HL-60 (cell line): ENCODE measurements at regions not wholly inside any gene's neighbourhood (a gene's known extent, or its start where the extent isn't known, plus 50 kb on each side); places are given as distances from the start of the nearest gene placed in this dataset.

Source experiments
- DNase-seq, 2 experiments: peaks; one replicate each; pipeline ENCODE4 v3.0.0-alpha.2; 2010 to 2020; ENCODE audit warnings: low read depth in 1 of 2, low spot score in 1 of 2
- H3K27ac ChIP-seq: fragments of 250-450 bp; sonication (Bioruptor Pico); replicated peaks from 2 replicates; pipeline ENCODE4 v1.5.1; 2020; ENCODE audit warnings: mild to moderate bottlenecking, moderate library complexity
- H3K27me3 ChIP-seq: fragments of 250-450 bp; sonication (Bioruptor Pico); 2 replicates; pipeline ENCODE4 v1.5.1; 2021; ENCODE audit warnings: mild to moderate bottlenecking, moderate library complexity; ENCODE audit not compliant: insufficient read depth, poor library complexity, severe bottlenecking
- H3K4me3 ChIP-seq: replicated peaks from 2 replicates; pipeline ENCODE4 v1.5.1; 2011; ENCODE audit warnings: mild to moderate bottlenecking, control low read depth, low read length; ENCODE audit not compliant: insufficient read depth
- GABPA ChIP-seq: IDR thresholded peaks from 2 replicates; pipeline ENCODE4 v1.6.1; 2012; ENCODE audit warnings: low read depth
- POLR2AphosphoS5 ChIP-seq: IDR thresholded peaks from 2 replicates; pipeline ENCODE4 v1.6.1; 2012; ENCODE audit warnings: low read depth
- REST ChIP-seq: IDR thresholded peaks from 2 replicates; pipeline ENCODE4 v1.6.1; 2012; ENCODE audit warnings: low read depth; ENCODE audit not compliant: insufficient replicate concordance
- SPI1 ChIP-seq: IDR thresholded peaks from 2 replicates; pipeline ENCODE4 v1.6.1; 2012; ENCODE audit warnings: low read depth, mild to moderate bottlenecking, borderline replicate concordance
- TF ChIP-seq, protein P1 (sequence below): IDR thresholded peaks from one replicate; pipeline ENCODE4 v1.5.1; 2011; ENCODE audit warnings: low read length, control low read depth, inconsistent platforms; ENCODE audit not compliant: insufficient read depth

DNA sequence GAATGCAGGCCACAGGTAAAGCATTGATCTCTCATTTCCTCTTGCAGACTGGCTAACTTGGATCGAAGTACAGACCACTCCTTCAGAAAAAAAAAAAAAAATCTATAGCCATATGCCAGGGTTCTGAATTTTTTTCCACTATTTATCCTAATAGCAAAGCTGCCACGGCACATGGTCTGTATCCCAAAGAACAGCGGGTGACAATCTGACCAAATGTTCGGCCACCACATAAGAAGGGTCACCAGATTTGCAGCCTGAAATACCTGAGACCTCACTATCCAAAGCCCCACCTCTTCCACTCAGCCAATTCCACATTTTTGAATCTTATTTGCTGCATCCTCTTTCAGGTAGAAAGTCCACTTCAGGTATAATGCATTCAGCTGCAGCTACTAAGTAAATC, 55.6 kb upstream of the RGS7 start:
- H3K27me3 ChIP-seq, result peaks cover 2% of the 10 kb centered on the region
- no peak for DNase-seq

DNA sequence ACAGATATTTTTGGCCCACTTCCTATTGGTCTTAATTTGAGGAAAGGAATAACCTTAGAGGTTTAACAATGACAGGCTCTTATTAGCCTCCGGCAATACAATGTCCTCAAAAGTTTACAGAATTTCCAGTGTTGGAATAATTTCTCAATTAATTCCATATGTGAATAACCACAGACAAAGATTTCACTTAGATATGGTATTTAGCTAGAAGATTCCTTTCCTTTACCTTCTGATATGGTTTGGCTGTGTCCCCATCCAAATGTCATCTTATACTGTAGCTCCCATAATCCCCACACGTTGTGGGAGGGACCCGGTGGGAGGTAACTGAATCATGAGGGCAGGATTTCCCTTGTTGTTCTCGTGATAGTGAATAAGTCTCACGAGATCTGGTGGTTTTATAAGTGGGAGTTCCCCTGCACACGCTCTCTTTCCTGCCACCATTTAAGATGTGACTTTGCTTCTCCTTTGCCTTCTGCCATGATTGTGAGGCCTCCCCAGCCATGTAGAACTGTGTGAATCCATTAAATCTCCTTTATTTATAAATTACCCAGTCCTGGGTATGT, 54.9 kb upstream of the RGS7 start:
- no peak for DNase-seq
- Histone ChIP-seq H3K4me3 (no peak overlapping the region), H3K27ac (no peak overlapping the region), H3K27me3 (peaks cover 2% of the 10 kb centered on the region)
- TF ChIP-seq GABPA, result no peak
- TF ChIP-seq SPI1, result no peak
- TF ChIP-seq REST, result no peak
- TF ChIP-seq, protein P1, sequence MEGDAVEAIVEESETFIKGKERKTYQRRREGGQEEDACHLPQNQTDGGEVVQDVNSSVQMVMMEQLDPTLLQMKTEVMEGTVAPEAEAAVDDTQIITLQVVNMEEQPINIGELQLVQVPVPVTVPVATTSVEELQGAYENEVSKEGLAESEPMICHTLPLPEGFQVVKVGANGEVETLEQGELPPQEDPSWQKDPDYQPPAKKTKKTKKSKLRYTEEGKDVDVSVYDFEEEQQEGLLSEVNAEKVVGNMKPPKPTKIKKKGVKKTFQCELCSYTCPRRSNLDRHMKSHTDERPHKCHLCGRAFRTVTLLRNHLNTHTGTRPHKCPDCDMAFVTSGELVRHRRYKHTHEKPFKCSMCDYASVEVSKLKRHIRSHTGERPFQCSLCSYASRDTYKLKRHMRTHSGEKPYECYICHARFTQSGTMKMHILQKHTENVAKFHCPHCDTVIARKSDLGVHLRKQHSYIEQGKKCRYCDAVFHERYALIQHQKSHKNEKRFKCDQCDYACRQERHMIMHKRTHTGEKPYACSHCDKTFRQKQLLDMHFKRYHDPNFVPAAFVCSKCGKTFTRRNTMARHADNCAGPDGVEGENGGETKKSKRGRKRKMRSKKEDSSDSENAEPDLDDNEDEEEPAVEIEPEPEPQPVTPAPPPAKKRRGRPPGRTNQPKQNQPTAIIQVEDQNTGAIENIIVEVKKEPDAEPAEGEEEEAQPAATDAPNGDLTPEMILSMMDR, result no peak
- no peak for TF ChIP-seq POLR2AphosphoS5

More for the DNA sequence above, 55.6 kb upstream of the RGS7 start:
- Histone ChIP-seq H3K4me3 (no peak overlapping the region), H3K27ac (no peak overlapping the region)
- TF ChIP-seq, protein P1, result no peak
- TF ChIP-seq POLR2AphosphoS5 (no peak), REST (no peak), GABPA (no peak), SPI1 (no peak)

- Histone ChIP-seq H3K27me3 (peaks cover 2% of the 10 kb centered on the region), H3K27ac (no peak overlapping the region), H3K4me3 (no peak overlapping the region)
- DNase-seq, result no peak
- TF ChIP-seq, protein P1, result no peak
- TF ChIP-seq REST (no peak), POLR2AphosphoS5 (no peak), SPI1 (no peak), GABPA (no peak)
Observed at GRCh38 chr1:241411056-241411775, 54.2 kb upstream of the RGS7 start.
